ENCODE measurements at regions not wholly inside any gene's neighbourhood (a gene's known extent, or its start where the extent isn't known, plus 50 kb on each side); places are given as distances from the start of the nearest gene placed in this dataset.
"Not testable (repeated sequence)": the region's sequence is repeated elsewhere in the genome, so short reads cannot be mapped to it uniquely, and the experiment has no call there.

DNA sequence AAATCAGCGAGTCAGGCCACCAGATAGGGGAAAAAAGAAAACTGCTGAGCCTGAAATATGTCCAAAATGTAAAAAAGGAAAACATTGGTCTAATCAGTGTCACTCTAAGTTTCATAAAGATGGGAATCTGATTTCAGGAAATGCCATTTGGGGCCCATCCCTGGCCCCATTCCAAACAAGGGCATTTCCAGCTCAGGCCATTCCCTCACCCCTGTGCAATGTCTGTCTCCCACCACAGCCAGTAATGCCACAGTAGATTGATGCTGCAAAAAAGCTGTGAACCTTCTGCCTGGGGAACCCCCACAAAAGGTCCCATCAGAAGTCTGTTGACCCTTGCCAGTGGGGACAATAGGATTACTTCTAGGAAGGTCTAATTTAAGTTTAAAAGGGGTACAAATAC is 199.6 kb downstream of the YTHDC2 start:
- CTCF ChIA-PET = no interaction called here
- peaks cover 3% of the 10 kb centered on the region; the same call in 1 of the 2 replicates for H3K9me3 ChIP-seq (ENCODE audit: control insufficient read depth, insufficient read depth, low read depth, low read length)
- no peak for DNase-seq (ENCODE audit: low read depth, low spot score)
- no peaks in the 10 kb centered on the region for H3K27me3 ChIP-seq (ENCODE audit: control insufficient read depth, insufficient read depth, low read length)
- no peak overlapping the region for H3K27ac ChIP-seq (ENCODE audit: low read length)
- BruUV-seq (replicated peaks) = no TSS peak
- H3K36me3 ChIP-seq (ENCODE audit: control insufficient read depth, insufficient read depth, low read length) = no peaks in the 10 kb centered on the region
- intact Hi-C loops (cut with micrococcal nuclease; ENCODE audit: unreplicated experiment) (no loop called here), in situ Hi-C loops (cut with HindIII; ENCODE audit: low pct_unique_long_range_greater_than_20kb, low sequenced_read_pairs) (no loop called here)
- H3K4me3 ChIP-seq (ENCODE audit: low read depth in 2 of 2, low read length in 2 of 2) = no peak overlapping the region
- ATAC-seq = no peak
- POLR2A ChIA-PET = no interaction called here
- TF ChIP-seq SIN3A (IDR thresholded peaks at IDR 0.05; ENCODE audit: borderline replicate concordance, insufficient read depth, low read depth, low read length) = no peak
- TF ChIP-seq, protein P1, sequence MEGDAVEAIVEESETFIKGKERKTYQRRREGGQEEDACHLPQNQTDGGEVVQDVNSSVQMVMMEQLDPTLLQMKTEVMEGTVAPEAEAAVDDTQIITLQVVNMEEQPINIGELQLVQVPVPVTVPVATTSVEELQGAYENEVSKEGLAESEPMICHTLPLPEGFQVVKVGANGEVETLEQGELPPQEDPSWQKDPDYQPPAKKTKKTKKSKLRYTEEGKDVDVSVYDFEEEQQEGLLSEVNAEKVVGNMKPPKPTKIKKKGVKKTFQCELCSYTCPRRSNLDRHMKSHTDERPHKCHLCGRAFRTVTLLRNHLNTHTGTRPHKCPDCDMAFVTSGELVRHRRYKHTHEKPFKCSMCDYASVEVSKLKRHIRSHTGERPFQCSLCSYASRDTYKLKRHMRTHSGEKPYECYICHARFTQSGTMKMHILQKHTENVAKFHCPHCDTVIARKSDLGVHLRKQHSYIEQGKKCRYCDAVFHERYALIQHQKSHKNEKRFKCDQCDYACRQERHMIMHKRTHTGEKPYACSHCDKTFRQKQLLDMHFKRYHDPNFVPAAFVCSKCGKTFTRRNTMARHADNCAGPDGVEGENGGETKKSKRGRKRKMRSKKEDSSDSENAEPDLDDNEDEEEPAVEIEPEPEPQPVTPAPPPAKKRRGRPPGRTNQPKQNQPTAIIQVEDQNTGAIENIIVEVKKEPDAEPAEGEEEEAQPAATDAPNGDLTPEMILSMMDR (IDR thresholded peaks at IDR 0.05) = no peak
- TF ChIP-seq, protein P2, sequence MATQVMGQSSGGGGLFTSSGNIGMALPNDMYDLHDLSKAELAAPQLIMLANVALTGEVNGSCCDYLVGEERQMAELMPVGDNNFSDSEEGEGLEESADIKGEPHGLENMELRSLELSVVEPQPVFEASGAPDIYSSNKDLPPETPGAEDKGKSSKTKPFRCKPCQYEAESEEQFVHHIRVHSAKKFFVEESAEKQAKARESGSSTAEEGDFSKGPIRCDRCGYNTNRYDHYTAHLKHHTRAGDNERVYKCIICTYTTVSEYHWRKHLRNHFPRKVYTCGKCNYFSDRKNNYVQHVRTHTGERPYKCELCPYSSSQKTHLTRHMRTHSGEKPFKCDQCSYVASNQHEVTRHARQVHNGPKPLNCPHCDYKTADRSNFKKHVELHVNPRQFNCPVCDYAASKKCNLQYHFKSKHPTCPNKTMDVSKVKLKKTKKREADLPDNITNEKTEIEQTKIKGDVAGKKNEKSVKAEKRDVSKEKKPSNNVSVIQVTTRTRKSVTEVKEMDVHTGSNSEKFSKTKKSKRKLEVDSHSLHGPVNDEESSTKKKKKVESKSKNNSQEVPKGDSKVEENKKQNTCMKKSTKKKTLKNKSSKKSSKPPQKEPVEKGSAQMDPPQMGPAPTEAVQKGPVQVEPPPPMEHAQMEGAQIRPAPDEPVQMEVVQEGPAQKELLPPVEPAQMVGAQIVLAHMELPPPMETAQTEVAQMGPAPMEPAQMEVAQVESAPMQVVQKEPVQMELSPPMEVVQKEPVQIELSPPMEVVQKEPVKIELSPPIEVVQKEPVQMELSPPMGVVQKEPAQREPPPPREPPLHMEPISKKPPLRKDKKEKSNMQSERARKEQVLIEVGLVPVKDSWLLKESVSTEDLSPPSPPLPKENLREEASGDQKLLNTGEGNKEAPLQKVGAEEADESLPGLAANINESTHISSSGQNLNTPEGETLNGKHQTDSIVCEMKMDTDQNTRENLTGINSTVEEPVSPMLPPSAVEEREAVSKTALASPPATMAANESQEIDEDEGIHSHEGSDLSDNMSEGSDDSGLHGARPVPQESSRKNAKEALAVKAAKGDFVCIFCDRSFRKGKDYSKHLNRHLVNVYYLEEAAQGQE (IDR thresholded peaks at IDR 0.05; ENCODE audit: insufficient read depth in 1 of 2, low read depth in 2 of 2, low read length in 1 of 2) = no peak
- no peak for TF ChIP-seq TCF7L2 (IDR thresholded peaks at IDR 0.05; ENCODE audit: low read depth, low read length)
- TF ChIP-seq POLR2AphosphoS5 (IDR thresholded peaks at IDR 0.05; ENCODE audit: low read depth, low read length) = no peak
- no peaks in the 10 kb centered on the region for H3K4me1 ChIP-seq (ENCODE audit: control insufficient read depth, insufficient read depth, low read length)

DNA sequence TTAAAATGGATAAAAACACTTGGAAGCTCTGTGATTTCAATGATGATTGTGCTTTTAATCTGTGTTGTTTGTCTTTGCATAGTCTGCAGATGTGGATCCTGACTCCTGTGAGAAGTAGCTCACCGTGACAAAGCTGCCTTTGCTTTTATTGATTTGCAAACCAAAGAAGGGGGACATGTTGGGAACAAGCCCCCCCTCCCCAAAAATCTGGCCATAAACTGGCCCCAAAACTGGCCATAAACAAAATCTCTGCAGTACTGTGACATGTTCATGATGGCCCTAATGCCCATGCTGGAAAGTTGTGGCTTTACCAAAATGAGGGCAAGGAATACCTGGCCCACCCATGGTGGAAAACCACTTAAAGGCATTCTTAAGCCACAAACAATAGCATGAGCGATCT is 202.4 kb downstream of the YTHDC2 start:
- H3K27me3 ChIP-seq (ENCODE audit: control insufficient read depth, insufficient read depth, low read length); DNase-seq (ENCODE audit: low read depth, low spot score); BruUV-seq (replicated peaks); intact Hi-C loops (cut with micrococcal nuclease; ENCODE audit: unreplicated experiment); H3K36me3 ChIP-seq (ENCODE audit: control insufficient read depth, insufficient read depth, low read length); ATAC-seq; in situ Hi-C loops (cut with HindIII; ENCODE audit: low pct_unique_long_range_greater_than_20kb, low sequenced_read_pairs); H3K27ac ChIP-seq (ENCODE audit: low read length); CTCF ChIA-PET; POLR2A ChIA-PET; H3K4me1 ChIP-seq (ENCODE audit: control insufficient read depth, insufficient read depth, low read length); H3K4me3 ChIP-seq (ENCODE audit: low read depth in 2 of 2, low read length in 2 of 2); H3K9me3 ChIP-seq (ENCODE audit: control insufficient read depth, insufficient read depth, low read depth, low read length): not testable (repeated sequence)

DNA sequence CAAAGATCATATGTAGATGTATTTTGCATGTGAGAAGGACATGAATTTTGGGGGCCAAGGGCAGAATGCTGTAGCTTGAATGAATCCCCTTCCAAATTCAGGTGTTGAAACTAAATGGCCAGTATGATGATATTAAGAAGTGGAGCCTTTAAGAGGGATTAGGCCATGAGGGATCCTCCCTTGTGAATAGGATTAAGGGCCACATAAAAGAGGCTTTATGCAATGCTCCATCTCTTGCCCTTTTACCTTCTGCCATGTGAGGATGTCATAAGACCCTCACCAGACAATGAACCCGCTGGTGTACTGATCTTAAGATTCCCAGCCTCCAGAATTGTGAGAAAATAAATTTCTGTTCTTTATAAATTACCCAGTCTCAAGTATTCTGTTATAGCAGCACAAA is 206.1 kb downstream of the YTHDC2 start:
- DNase-seq (ENCODE audit: low read depth, low spot score) (no peak), ATAC-seq (no peak)
- no TSS peak for BruUV-seq (replicated peaks)
- H3K4me3 ChIP-seq (ENCODE audit: low read depth in 2 of 2, low read length in 2 of 2) = no peak overlapping the region
- H3K36me3 ChIP-seq (ENCODE audit: control insufficient read depth, insufficient read depth, low read length) = no peaks in the 10 kb centered on the region
- intact Hi-C loops (cut with micrococcal nuclease; ENCODE audit: unreplicated experiment) = no loop called here
- ChIA-PET CTCF (no interaction called here), POLR2A (no interaction called here)
- in situ Hi-C loops (cut with HindIII; ENCODE audit: low pct_unique_long_range_greater_than_20kb, low sequenced_read_pairs) = no loop called here
- peaks cover 3% of the 10 kb centered on the region; the same call in 1 of the 2 replicates for H3K9me3 ChIP-seq (ENCODE audit: control insufficient read depth, insufficient read depth, low read depth, low read length)
- no peak for TF ChIP-seq TCF7L2 (IDR thresholded peaks at IDR 0.05; ENCODE audit: low read depth, low read length)
- TF ChIP-seq, protein P2 (IDR thresholded peaks at IDR 0.05; ENCODE audit: insufficient read depth in 1 of 2, low read depth in 2 of 2, low read length in 1 of 2) = no peak
- TF ChIP-seq POLR2AphosphoS5 (IDR thresholded peaks at IDR 0.05; ENCODE audit: low read depth, low read length) = no peak
- no peak for TF ChIP-seq SIN3A (IDR thresholded peaks at IDR 0.05; ENCODE audit: borderline replicate concordance, insufficient read depth, low read depth, low read length)
- TF ChIP-seq, protein P1 (IDR thresholded peaks at IDR 0.05) = no peak
- no peaks in the 10 kb centered on the region for H3K4me1 ChIP-seq (ENCODE audit: control insufficient read depth, insufficient read depth, low read length)
- no peaks in the 10 kb centered on the region for H3K27me3 ChIP-seq (ENCODE audit: control insufficient read depth, insufficient read depth, low read length)
- no peak overlapping the region for H3K27ac ChIP-seq (ENCODE audit: low read length)

All from Panc1 (cell line).